ENCODE measurements at regions not wholly inside any gene's neighbourhood (a gene's known extent, or its start where the extent isn't known, plus 50 kb on each side); places are given as distances from the start of the nearest gene placed in this dataset.

- no peak for DNase-seq (ENCODE audit: low read depth in 1 of 2, low spot score in 1 of 2)
- TF ChIP-seq POLR2AphosphoS5 (IDR thresholded peaks at IDR 0.05; ENCODE audit: low read depth) (no peak), CTCF (IDR thresholded peaks at IDR 0.05; ENCODE audit: insufficient read depth, low read length) (no peak), REST (IDR thresholded peaks at IDR 0.05; ENCODE audit: insufficient replicate concordance, low read depth) (no peak), SPI1 (IDR thresholded peaks at IDR 0.05; ENCODE audit: borderline replicate concordance, low read depth) (no peak), GABPA (IDR thresholded peaks at IDR 0.05; ENCODE audit: low read depth) (no peak)
- no peak overlapping the region for H3K4me3 ChIP-seq (replicated peaks; ENCODE audit: insufficient read depth, low read length)
- no peaks in the 10 kb centered on the region for H3K27me3 ChIP-seq (ENCODE audit: insufficient read depth, poor library complexity, severe bottlenecking)
- H3K27ac ChIP-seq (replicated peaks): no peak overlapping the region
Measured at GRCh38 chr15:70355275-70355795, 257.6 kb upstream of the TLE3 start.

GRCh38 chr15:70354346-70354905, 256.7 kb upstream of the TLE3 start:
- no peak overlapping the region for H3K27ac ChIP-seq (replicated peaks)
- TF ChIP-seq POLR2AphosphoS5 (IDR thresholded peaks at IDR 0.05; ENCODE audit: low read depth) (no peak), GABPA (IDR thresholded peaks at IDR 0.05; ENCODE audit: low read depth) (no peak), REST (IDR thresholded peaks at IDR 0.05; ENCODE audit: insufficient replicate concordance, low read depth) (no peak), SPI1 (IDR thresholded peaks at IDR 0.05; ENCODE audit: borderline replicate concordance, low read depth) (no peak), CTCF (IDR thresholded peaks at IDR 0.05; ENCODE audit: insufficient read depth, low read length) (no peak)
- no peaks in the 10 kb centered on the region for H3K27me3 ChIP-seq (ENCODE audit: insufficient read depth, poor library complexity, severe bottlenecking)
- no peak for DNase-seq (ENCODE audit: low read depth in 1 of 2, low spot score in 1 of 2)
- H3K4me3 ChIP-seq (replicated peaks; ENCODE audit: insufficient read depth, low read length): no peak overlapping the region

- H3K4me3 ChIP-seq (replicated peaks; ENCODE audit: insufficient read depth, low read length): no peak overlapping the region
- H3K27me3 ChIP-seq (ENCODE audit: insufficient read depth, poor library complexity, severe bottlenecking): no peaks in the 10 kb centered on the region
- DNase-seq (ENCODE audit: low read depth in 1 of 2, low spot score in 1 of 2): no peak
- no peak for TF ChIP-seq GABPA (IDR thresholded peaks at IDR 0.05; ENCODE audit: low read depth)
- no peak for TF ChIP-seq REST (IDR thresholded peaks at IDR 0.05; ENCODE audit: insufficient replicate concordance, low read depth)
- TF ChIP-seq CTCF (IDR thresholded peaks at IDR 0.05; ENCODE audit: insufficient read depth, low read length): no peak
- no peak for TF ChIP-seq SPI1 (IDR thresholded peaks at IDR 0.05; ENCODE audit: borderline replicate concordance, low read depth)
- TF ChIP-seq POLR2AphosphoS5 (IDR thresholded peaks at IDR 0.05; ENCODE audit: low read depth): no peak
- H3K27ac ChIP-seq (replicated peaks): no peak overlapping the region
Measured at GRCh38 chr15:70353606-70354345, 256.1 kb upstream of the TLE3 start.
